Nephron (organoid): ENCODE measurements at regions not wholly inside any gene's neighbourhood (a gene's known extent, or its start where the extent isn't known, plus 50 kb on each side); places are given as distances from the start of the nearest gene placed in this dataset.

Experiments
- H3K27ac Mint-ChIP-seq, 3 experiments: 2 replicates each; pipeline ENCODE4 v1.8.0; 2020; ENCODE audit warnings: mixed read lengths in 3 of 3, mild to moderate bottlenecking in 2 of 3, moderate library complexity in 1 of 3
- H3K27me3 Mint-ChIP-seq: 2 replicates; pipeline ENCODE4 v1.8.0; 2021; ENCODE audit warnings: low read depth, mild to moderate bottlenecking, moderate library complexity, mixed read lengths
- H3K36me3 Mint-ChIP-seq: 2 replicates; pipeline ENCODE4 v1.8.0; 2020; ENCODE audit warnings: low read depth, mixed read lengths
- H3K4me1 Mint-ChIP-seq: 2 replicates; pipeline ENCODE4 v1.8.0; 2020; ENCODE audit warnings: mixed read lengths
- H3K4me3 Mint-ChIP-seq, 3 experiments: 2 replicates each; pipeline ENCODE4 v1.8.0; 2020; ENCODE audit warnings: mild to moderate bottlenecking in 3 of 3, mixed read lengths in 3 of 3, moderate library complexity in 2 of 3
- H3K9me3 Mint-ChIP-seq: 2 replicates; pipeline ENCODE4 v1.8.0; 2020; ENCODE audit warnings: mixed read lengths
- CTCF ChIP-seq, 3 experiments: fragments of 200-600 bp; sonication (generic); IDR thresholded peaks; one replicate each; pipeline ENCODE4 v1.5.0; 2021; ENCODE audit warnings: antibody characterized with exemption in 3 of 3; ENCODE audit not compliant: unreplicated experiment in 3 of 3

GRCh38 chr3:69445024-69445423 is 59.1 kb upstream of the FRMD4B start:
- H3K27me3 Mint-ChIP-seq, result no peaks in the 10 kb centered on the region
- peaks cover 33% of the 10 kb centered on the region for H3K4me1 Mint-ChIP-seq
- no peak for TF ChIP-seq CTCF (IDR thresholded peaks at IDR 0.05; ENCODE audit: unreplicated experiment in 3 of 3)
- H3K9me3 Mint-ChIP-seq, result no peaks in the 10 kb centered on the region
- peak overlapping the region in 2 of 3 experiments; percentile 6 to 69 for H3K27ac Mint-ChIP-seq
- H3K4me3 Mint-ChIP-seq, result peak overlapping the region in 2 of 3 experiments; percentile 10 to 57
- H3K36me3 Mint-ChIP-seq, result no peaks in the 10 kb centered on the region

GRCh38 chr3:69443457-69443920 is 57.6 kb upstream of the FRMD4B start:
- Mint-ChIP-seq H3K36me3 (no peaks in the 10 kb centered on the region), H3K9me3 (no peaks in the 10 kb centered on the region), H3K4me1 (peaks cover 33% of the 10 kb centered on the region), H3K27me3 (no peaks in the 10 kb centered on the region), H3K27ac (peak overlapping the region; percentile 6 to 53 (median 11)), H3K4me3 (no peak overlapping the region)
- TF ChIP-seq CTCF (IDR thresholded peaks at IDR 0.05; ENCODE audit: unreplicated experiment in 3 of 3), result no peak

- no peak for TF ChIP-seq CTCF (IDR thresholded peaks at IDR 0.05; ENCODE audit: unreplicated experiment in 3 of 3)
- peaks cover 33% of the 10 kb centered on the region for H3K4me1 Mint-ChIP-seq
- no peaks in the 10 kb centered on the region for H3K27me3 Mint-ChIP-seq
Measured at GRCh38 chr3:69442771-69443311, 57.0 kb upstream of the FRMD4B start.

GRCh38 chr3:69441732-69442131 is 55.8 kb upstream of the FRMD4B start:
- Mint-ChIP-seq H3K4me3 (no peak overlapping the region), H3K9me3 (no peaks in the 10 kb centered on the region)
- no peak for TF ChIP-seq CTCF (IDR thresholded peaks at IDR 0.05; ENCODE audit: unreplicated experiment in 3 of 3)

More at GRCh38 chr3:69442771-69443311, 57.0 kb upstream of the FRMD4B start:
- Mint-ChIP-seq H3K27ac (peak overlapping the region in 1 of 3 experiments; percentile 63), H3K9me3 (no peaks in the 10 kb centered on the region), H3K4me3 (no peak overlapping the region), H3K36me3 (no peaks in the 10 kb centered on the region)

GRCh38 chr3:69441040-69441439 is 55.2 kb upstream of the FRMD4B start:
- no peak for TF ChIP-seq CTCF (IDR thresholded peaks at IDR 0.05; ENCODE audit: unreplicated experiment in 3 of 3)
- H3K4me3 Mint-ChIP-seq, result no peak overlapping the region
- H3K36me3 Mint-ChIP-seq, result no peaks in the 10 kb centered on the region
- H3K4me1 Mint-ChIP-seq, result peaks cover 40% of the 10 kb centered on the region
- H3K27ac Mint-ChIP-seq, result peak overlapping the region; percentile 42 to 84 (median 75)
- H3K9me3 Mint-ChIP-seq, result no peaks in the 10 kb centered on the region
- H3K27me3 Mint-ChIP-seq, result no peaks in the 10 kb centered on the region

More at GRCh38 chr3:69441732-69442131, 55.8 kb upstream of the FRMD4B start:
- Mint-ChIP-seq H3K4me1 (peaks cover 33% of the 10 kb centered on the region), H3K27me3 (no peaks in the 10 kb centered on the region), H3K27ac (peak overlapping the region; percentile 42 to 84 (median 75)), H3K36me3 (no peaks in the 10 kb centered on the region)

- no peaks in the 10 kb centered on the region for H3K27me3 Mint-ChIP-seq
- H3K4me1 Mint-ChIP-seq, result peaks cover 40% of the 10 kb centered on the region
- H3K4me3 Mint-ChIP-seq, result no peak overlapping the region
- H3K36me3 Mint-ChIP-seq, result no peaks in the 10 kb centered on the region
- no peaks in the 10 kb centered on the region for H3K9me3 Mint-ChIP-seq
- peak overlapping the region in 2 of 3 experiments; percentile 5 to 6 for H3K27ac Mint-ChIP-seq
- TF ChIP-seq CTCF (IDR thresholded peaks at IDR 0.05; ENCODE audit: unreplicated experiment in 3 of 3), result peak; percentile 54 to 62 (median 55)
Measured at GRCh38 chr3:69439643-69440270, 53.9 kb upstream of the FRMD4B start.
